ENCODE measurements at regions not wholly inside any gene's neighbourhood (a gene's known extent, or its start where the extent isn't known, plus 50 kb on each side); places are given as distances from the start of the nearest gene placed in this dataset.

DNA sequence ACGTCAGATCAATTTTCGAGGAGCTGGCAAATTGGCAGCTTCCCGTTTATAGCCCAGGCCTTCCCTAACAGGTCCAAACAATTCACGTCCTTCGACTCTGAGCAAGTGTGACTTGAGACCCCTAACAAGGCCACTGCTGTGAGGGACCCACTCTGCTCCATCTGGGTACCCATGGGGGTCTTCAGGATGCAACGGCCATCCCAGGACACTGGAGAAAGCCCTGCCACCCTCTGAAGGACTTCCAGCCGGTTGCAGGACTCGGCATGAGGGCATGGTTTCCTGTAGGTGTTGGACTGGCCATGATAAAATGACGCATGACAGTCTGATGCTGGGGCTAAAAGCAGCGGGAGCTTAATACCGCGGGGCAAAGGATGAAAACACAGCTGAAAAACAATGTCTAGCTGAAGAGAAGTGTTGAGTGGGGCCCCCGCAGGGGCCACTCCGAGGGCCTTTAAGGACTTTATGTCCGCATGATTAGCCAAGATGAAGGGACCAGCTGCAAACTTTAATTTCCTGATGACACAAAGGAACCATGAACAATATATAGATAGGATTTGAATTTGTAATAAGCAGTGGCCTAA lies 113.3 kb upstream of the ZNF521 start:
- Mint-ChIP-seq H3K9me3 (no peaks in the 10 kb centered on the region), H3K4me1 (no peaks in the 10 kb centered on the region), H3K27me3 (no peaks in the 10 kb centered on the region), H3K4me3 (no peak overlapping the region), H3K36me3 (no peaks in the 10 kb centered on the region), H3K27ac (no peak overlapping the region)
- DNase-seq (no peak), ATAC-seq (ENCODE audit: low read depth) (no peak)
- POLR2A ChIA-PET, result no interaction called here

- no peaks in the 10 kb centered on the region for H3K27me3 Mint-ChIP-seq
- DNase-seq (no peak), ATAC-seq (ENCODE audit: low read depth) (no peak)
- no peak overlapping the region for H3K4me3 Mint-ChIP-seq
- POLR2A ChIA-PET, result no interaction called here
- no peaks in the 10 kb centered on the region for H3K9me3 Mint-ChIP-seq
- H3K4me1 Mint-ChIP-seq, result no peaks in the 10 kb centered on the region
- no peaks in the 10 kb centered on the region for H3K36me3 Mint-ChIP-seq
- H3K27ac Mint-ChIP-seq, result no peak overlapping the region
Measured at GRCh38 chr18:25464227-25464626, 112.3 kb upstream of the ZNF521 start.

GRCh38 chr18:25463726-25464125 lies 111.8 kb upstream of the ZNF521 start:
- H3K36me3 Mint-ChIP-seq, result no peaks in the 10 kb centered on the region
- no peaks in the 10 kb centered on the region for H3K9me3 Mint-ChIP-seq
- H3K4me3 Mint-ChIP-seq, result no peak overlapping the region
- H3K4me1 Mint-ChIP-seq, result no peaks in the 10 kb centered on the region
- POLR2A ChIA-PET, result no interaction called here
- DNase-seq (no peak), ATAC-seq (ENCODE audit: low read depth) (no peak)
- H3K27me3 Mint-ChIP-seq, result no peaks in the 10 kb centered on the region
- no peak overlapping the region for H3K27ac Mint-ChIP-seq

- Mint-ChIP-seq H3K4me3 (no peak overlapping the region), H3K27ac (no peak overlapping the region), H3K36me3 (no peaks in the 10 kb centered on the region), H3K4me1 (no peaks in the 10 kb centered on the region), H3K9me3 (no peaks in the 10 kb centered on the region), H3K27me3 (no peaks in the 10 kb centered on the region)
- DNase-seq, result no peak
- POLR2A ChIA-PET, result no interaction called here
- no peak for ATAC-seq (ENCODE audit: low read depth)
Measured at GRCh38 chr18:25459814-25460213, 107.8 kb upstream of the ZNF521 start.

- no peak for DNase-seq
- Mint-ChIP-seq H3K36me3 (no peaks in the 10 kb centered on the region), H3K27me3 (no peaks in the 10 kb centered on the region), H3K4me3 (no peak overlapping the region), H3K9me3 (no peaks in the 10 kb centered on the region), H3K27ac (no peak overlapping the region), H3K4me1 (no peaks in the 10 kb centered on the region)
- ATAC-seq (ENCODE audit: low read depth), result no peak
- POLR2A ChIA-PET, result no interaction called here
Measured at GRCh38 chr18:25457601-25458000, 105.6 kb upstream of the ZNF521 start.

DNA sequence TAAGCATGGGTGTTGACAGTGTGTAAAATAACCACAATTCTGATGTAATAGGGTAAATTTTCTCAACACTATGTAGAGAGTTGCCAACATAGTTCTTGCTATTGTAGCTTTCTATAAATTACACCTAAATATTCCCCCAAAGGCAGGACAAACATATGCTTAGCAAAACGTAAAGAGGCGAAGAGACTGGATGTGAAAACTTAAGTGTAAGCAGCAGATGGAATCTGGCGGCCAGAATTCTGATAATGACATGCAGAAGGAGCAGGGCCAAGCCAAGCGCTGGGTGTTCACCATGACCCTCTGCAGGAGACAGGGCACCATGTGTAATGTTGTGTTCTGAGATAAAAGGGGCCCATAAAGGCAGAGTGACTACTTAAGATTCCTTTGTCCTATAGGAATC lies 105.2 kb upstream of the ZNF521 start:
- no peaks in the 10 kb centered on the region for H3K36me3 Mint-ChIP-seq
- POLR2A ChIA-PET, result no interaction called here
- no peaks in the 10 kb centered on the region for H3K9me3 Mint-ChIP-seq
- H3K27ac Mint-ChIP-seq, result no peak overlapping the region
- H3K4me1 Mint-ChIP-seq, result no peaks in the 10 kb centered on the region
- ATAC-seq (ENCODE audit: low read depth) (no peak), DNase-seq (no peak)
- H3K27me3 Mint-ChIP-seq, result no peaks in the 10 kb centered on the region
- H3K4me3 Mint-ChIP-seq, result no peak overlapping the region

DNA sequence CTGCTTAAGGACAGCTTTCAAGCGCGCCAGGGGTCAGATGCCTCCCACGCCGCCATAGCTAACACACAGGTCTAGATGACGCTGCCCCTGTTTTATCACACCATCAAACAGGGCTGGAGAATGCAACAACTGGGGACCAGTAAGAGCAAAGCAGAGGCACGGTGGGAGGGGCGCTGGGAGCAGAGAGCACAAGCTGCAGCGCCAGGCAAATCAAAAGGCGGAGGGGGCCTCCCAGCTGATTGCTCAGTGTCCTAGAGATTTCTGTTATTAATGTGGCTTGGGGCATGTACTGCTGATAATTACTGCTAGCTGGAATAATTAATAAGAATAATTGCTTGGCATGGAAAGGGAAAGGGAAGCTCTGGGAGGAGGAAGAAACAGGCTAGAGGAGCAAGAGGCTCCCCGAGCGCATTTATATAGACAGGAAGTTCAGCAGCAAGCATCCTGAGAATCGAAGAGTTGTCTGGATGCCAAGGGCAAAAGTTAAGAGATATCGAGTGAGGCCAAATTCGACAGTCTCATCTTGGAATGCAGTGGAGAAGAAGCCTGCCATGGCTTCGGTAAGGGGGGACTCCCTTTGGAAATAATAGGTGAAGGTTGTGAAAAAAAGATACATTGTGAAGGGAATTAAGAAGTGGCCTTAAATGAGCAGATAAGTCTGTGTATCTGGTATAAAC lies 104.5 kb upstream of the ZNF521 start:
- ATAC-seq (ENCODE audit: low read depth) (no peak), DNase-seq (no peak)
- H3K27me3 Mint-ChIP-seq, result no peaks in the 10 kb centered on the region
- POLR2A ChIA-PET, result no interaction called here
- H3K36me3 Mint-ChIP-seq, result no peaks in the 10 kb centered on the region
- no peaks in the 10 kb centered on the region for H3K4me1 Mint-ChIP-seq
- no peak overlapping the region for H3K27ac Mint-ChIP-seq
- H3K9me3 Mint-ChIP-seq, result no peaks in the 10 kb centered on the region
- H3K4me3 Mint-ChIP-seq, result no peak overlapping the region

GRCh38 chr18:25455646-25456045 lies 103.7 kb upstream of the ZNF521 start:
- Mint-ChIP-seq H3K9me3 (no peaks in the 10 kb centered on the region), H3K4me3 (no peak overlapping the region), H3K27me3 (no peaks in the 10 kb centered on the region), H3K27ac (no peak overlapping the region), H3K4me1 (no peaks in the 10 kb centered on the region), H3K36me3 (no peaks in the 10 kb centered on the region)
- ATAC-seq (ENCODE audit: low read depth) (no peak), DNase-seq (no peak)
- POLR2A ChIA-PET, result no interaction called here

- DNase-seq, result no peak
- Mint-ChIP-seq H3K36me3 (no peaks in the 10 kb centered on the region), H3K9me3 (no peaks in the 10 kb centered on the region), H3K27ac (no peak overlapping the region), H3K4me1 (no peaks in the 10 kb centered on the region), H3K27me3 (no peaks in the 10 kb centered on the region), H3K4me3 (no peak overlapping the region)
- no peak for ATAC-seq (ENCODE audit: low read depth)
- POLR2A ChIA-PET, result no interaction called here
Measured at GRCh38 chr18:25455159-25455558, 103.2 kb upstream of the ZNF521 start.

DNA sequence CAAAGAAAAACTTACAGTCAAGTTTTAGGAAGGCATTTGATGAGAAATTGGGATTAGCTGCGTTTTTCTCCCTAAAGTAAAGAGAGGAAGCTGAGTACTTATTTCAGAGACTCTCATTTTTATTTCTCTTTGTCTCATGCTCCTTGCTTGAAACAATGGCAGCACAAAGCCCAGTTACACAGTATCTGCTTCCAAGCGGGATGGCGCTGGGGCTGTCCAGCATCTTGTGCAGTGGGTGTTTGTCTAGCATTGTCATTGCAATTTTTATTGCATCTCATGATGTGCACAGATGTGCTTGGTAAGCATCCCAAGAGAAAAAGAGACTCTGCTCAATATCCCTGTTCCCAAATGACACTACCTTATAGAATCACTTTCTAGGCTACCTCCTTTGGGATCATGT lies 102.8 kb upstream of the ZNF521 start:
- ATAC-seq (ENCODE audit: low read depth) (no peak), DNase-seq (no peak)
- Mint-ChIP-seq H3K27me3 (no peaks in the 10 kb centered on the region), H3K27ac (no peak overlapping the region), H3K4me1 (no peaks in the 10 kb centered on the region), H3K9me3 (no peaks in the 10 kb centered on the region), H3K36me3 (no peaks in the 10 kb centered on the region), H3K4me3 (no peak overlapping the region)
- POLR2A ChIA-PET, result no interaction called here

DNA sequence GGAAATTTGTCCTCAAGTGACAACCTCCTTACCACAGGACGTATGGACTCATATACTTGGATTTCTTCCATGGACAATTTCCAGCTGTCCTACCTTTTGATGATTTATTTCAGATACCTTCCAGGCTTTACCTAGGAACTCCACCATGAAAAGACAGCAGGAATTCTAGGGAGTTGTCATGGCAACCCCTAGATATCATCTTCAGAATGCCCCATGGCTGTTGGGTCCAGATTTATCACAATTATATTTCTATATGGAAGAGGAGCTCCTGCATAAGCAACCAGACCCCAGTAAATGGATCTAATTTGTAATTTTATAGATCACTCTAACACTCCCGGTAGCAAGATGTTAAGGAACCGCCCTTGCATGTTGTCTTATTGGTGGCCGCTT lies 102.3 kb upstream of the ZNF521 start:
- H3K4me1 Mint-ChIP-seq, result no peaks in the 10 kb centered on the region
- H3K9me3 Mint-ChIP-seq, result no peaks in the 10 kb centered on the region
- POLR2A ChIA-PET, result no interaction called here
- ATAC-seq (ENCODE audit: low read depth) (no peak), DNase-seq (no peak)
- H3K36me3 Mint-ChIP-seq, result no peaks in the 10 kb centered on the region
- no peaks in the 10 kb centered on the region for H3K27me3 Mint-ChIP-seq
- H3K4me3 Mint-ChIP-seq, result no peak overlapping the region
- H3K27ac Mint-ChIP-seq, result no peak overlapping the region

DNA sequence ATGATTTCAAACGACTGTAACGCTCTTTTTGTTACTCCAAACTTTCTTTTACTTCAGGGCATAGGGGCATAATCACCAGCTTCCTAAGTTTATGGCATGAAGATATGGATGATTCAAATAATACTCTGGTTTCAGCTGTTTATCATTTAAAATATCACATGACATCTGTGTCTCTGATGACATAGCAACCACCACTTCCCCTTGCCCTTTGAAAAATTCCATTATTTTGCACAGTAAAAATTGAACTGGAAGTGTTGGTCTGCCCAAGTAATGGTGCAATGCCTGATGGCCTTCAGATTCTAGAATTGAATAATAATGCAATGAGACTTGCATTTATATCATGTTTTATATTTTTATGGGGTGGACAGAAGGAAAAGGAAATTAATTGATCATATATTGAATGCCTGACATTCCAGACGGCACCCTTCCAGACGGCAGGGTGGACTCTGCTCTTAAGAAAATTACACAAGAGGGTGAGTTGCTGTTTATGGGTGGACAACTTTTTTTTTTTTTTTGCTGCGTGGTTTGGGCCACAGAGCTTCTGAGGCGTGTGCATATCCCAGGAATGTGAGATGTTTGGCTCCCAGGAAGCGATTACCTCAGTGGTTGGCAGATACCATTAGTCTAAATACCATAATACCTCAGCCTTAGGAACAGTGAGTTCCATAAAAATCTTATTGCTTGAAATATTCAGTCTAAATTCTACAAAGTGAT lies 101.7 kb upstream of the ZNF521 start:
- POLR2A ChIA-PET, result no interaction called here
- no peak overlapping the region for H3K27ac Mint-ChIP-seq
- H3K36me3 Mint-ChIP-seq, result no peaks in the 10 kb centered on the region
- no peaks in the 10 kb centered on the region for H3K27me3 Mint-ChIP-seq
- ATAC-seq (ENCODE audit: low read depth), result no peak
- H3K4me3 Mint-ChIP-seq, result no peak overlapping the region
- H3K9me3 Mint-ChIP-seq, result peaks cover 1% of the 10 kb centered on the region
- no peaks in the 10 kb centered on the region for H3K4me1 Mint-ChIP-seq
- no peak for DNase-seq

- DNase-seq (no peak), ATAC-seq (ENCODE audit: low read depth) (no peak)
- Mint-ChIP-seq H3K27me3 (no peaks in the 10 kb centered on the region), H3K36me3 (no peaks in the 10 kb centered on the region), H3K4me3 (no peak overlapping the region), H3K27ac (no peak overlapping the region), H3K4me1 (no peaks in the 10 kb centered on the region), H3K9me3 (peaks cover 3% of the 10 kb centered on the region)
- POLR2A ChIA-PET, result no interaction called here
Measured at GRCh38 chr18:25451077-25451658, 99.2 kb upstream of the ZNF521 start.

DNA sequence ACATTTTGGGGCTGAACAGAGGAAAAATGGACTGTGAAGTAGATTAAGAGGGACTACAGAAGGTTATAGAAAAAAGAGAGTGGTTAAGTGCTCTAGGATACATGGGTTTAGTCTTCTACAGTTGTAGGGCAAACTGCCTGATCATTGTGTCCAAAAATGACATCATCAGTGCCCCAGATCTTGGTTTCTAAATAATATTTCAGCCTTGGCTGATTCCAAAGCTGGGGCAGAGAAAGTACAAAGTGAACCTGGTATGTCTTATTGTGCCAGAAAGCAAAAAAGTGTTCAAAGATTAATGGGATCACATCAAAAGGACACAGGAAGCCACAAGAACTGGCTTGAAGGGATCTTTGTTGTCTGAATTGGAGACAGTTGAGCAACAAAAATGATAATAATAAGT lies 97.1 kb upstream of the ZNF521 start:
- Mint-ChIP-seq H3K36me3 (no peaks in the 10 kb centered on the region), H3K4me1 (no peaks in the 10 kb centered on the region), H3K27me3 (no peaks in the 10 kb centered on the region), H3K27ac (no peak overlapping the region), H3K4me3 (no peak overlapping the region), H3K9me3 (peaks cover 3% of the 10 kb centered on the region)
- POLR2A ChIA-PET, result no interaction called here
- DNase-seq (no peak), ATAC-seq (ENCODE audit: low read depth) (no peak)
